IMR-90 (cell line): ENCODE measurements at regions not wholly inside any gene's neighbourhood (a gene's known extent, or its start where the extent isn't known, plus 50 kb on each side); places are given as distances from the start of the nearest gene placed in this dataset.

Source experiments
- ATAC-seq: fragments of 200-7000 bp; cut with Tn5 transposase; 2 replicates; pipeline ENCODE4 v1.9.1; 2020; ENCODE audit warnings: low read depth, mild to moderate bottlenecking, moderate library complexity
- BruUV-seq: library from RNA; stranded (reverse); fragments of 400-500 nt; replicated peaks from 2 replicates; lab custom pipeline; 2021; lab: Mats Ljungman, UMichigan
- CTCF ChIA-PET: fragments of 300-600 bp; formaldehyde crosslinking; extraction: SDS; loops from one replicate; lab custom pipeline; 2021; ENCODE audit warnings: antibody characterized with exemption; lab: Yijun Ruan, JAX
- POLR2A ChIA-PET: fragments of 300-600 bp; sonication (Branson Sonifier 250); formaldehyde crosslinking; loops from one replicate; lab custom pipeline; 2022; ENCODE audit warnings: antibody characterized with exemption; ENCODE audit not compliant: unreplicated experiment; lab: Charles Lee
- DNase-seq: peaks from one replicate; pipeline ENCODE4 v3.0.0; 2013
- H2AFZ ChIP-seq: replicated peaks from 2 replicates; pipeline ENCODE3; 2013; ENCODE audit warnings: low read length, mild to moderate bottlenecking; ENCODE audit not compliant: poor library complexity
- H2AK5ac ChIP-seq: 2 replicates; pipeline ENCODE4 v1.6.1; 2013; ENCODE audit warnings: low read depth, low read length, inconsistent platforms
- H2AK9ac ChIP-seq: replicated peaks from 2 replicates; pipeline ENCODE3; 2013; ENCODE audit warnings: mild to moderate bottlenecking, low read depth, low read length, moderate library complexity; ENCODE audit not compliant: poor library complexity
- H2BK120ac ChIP-seq: 2 replicates; pipeline ENCODE4 v1.6.1; 2013; ENCODE audit warnings: low read depth, low read length, inconsistent platforms
- H2BK15ac ChIP-seq: 3 replicates; pipeline ENCODE4 v1.6.1; 2013; ENCODE audit warnings: low read depth, low read length, inconsistent platforms
- H2BK20ac ChIP-seq: 2 replicates; pipeline ENCODE4 v1.6.1; 2013; ENCODE audit warnings: low read depth, mild to moderate bottlenecking, inconsistent platforms, low read length, moderate library complexity
- H2BK5ac ChIP-seq: 2 replicates; pipeline ENCODE4 v1.6.1; 2013; ENCODE audit warnings: mild to moderate bottlenecking, low read depth, low read length, inconsistent platforms; ENCODE audit not compliant: poor library complexity, severe bottlenecking
- H3K14ac ChIP-seq: replicated peaks from 2 replicates; pipeline ENCODE4 v1.6.1; 2013; ENCODE audit warnings: low read depth, low read length, inconsistent platforms
- H3K18ac ChIP-seq: 2 replicates; pipeline ENCODE4 v1.6.1; 2013; ENCODE audit warnings: low read depth, low read length, control low read depth
- H3K23ac ChIP-seq: 2 replicates; pipeline ENCODE4 v1.6.1; 2013; ENCODE audit warnings: low read depth, low read length, inconsistent platforms
- H3K27ac ChIP-seq: 2 replicates; pipeline ENCODE4 v1.5.1; 2013; ENCODE audit warnings: mild to moderate bottlenecking, control low read depth, low read length; ENCODE audit not compliant: insufficient read depth
- H3K27me3 ChIP-seq: 2 replicates; pipeline ENCODE4 v1.6.1; 2013; ENCODE audit warnings: low read length; ENCODE audit not compliant: control insufficient read depth, insufficient read depth
- H3K36me3 ChIP-seq: 2 replicates; pipeline ENCODE4 v1.6.1; 2013; ENCODE audit warnings: low read length, mixed read lengths; ENCODE audit not compliant: control insufficient read depth, insufficient read depth
- H3K4ac ChIP-seq: 2 replicates; pipeline ENCODE4 v1.6.1; 2013; ENCODE audit warnings: low read depth, low read length, inconsistent platforms
- H3K4me1 ChIP-seq: 2 replicates; pipeline ENCODE4 v1.6.1; 2013; ENCODE audit warnings: low read length, mixed read lengths; ENCODE audit not compliant: control insufficient read depth, insufficient read depth
- H3K4me2 ChIP-seq: 2 replicates; pipeline ENCODE4 v1.6.1; 2013; ENCODE audit warnings: low read depth, mild to moderate bottlenecking, control low read depth, low read length, moderate library complexity
- H3K4me3 ChIP-seq: 2 replicates; pipeline ENCODE4 v1.5.1; 2013; ENCODE audit warnings: low read depth, mild to moderate bottlenecking, control low read depth, low read length, moderate library complexity; ENCODE audit not compliant: insufficient read depth
- H3K56ac ChIP-seq: 2 replicates; pipeline ENCODE4 v1.6.1; 2013; ENCODE audit warnings: low read length, inconsistent platforms; ENCODE audit not compliant: insufficient read depth; ENCODE audit errors: extremely low read depth
- H3K79me1 ChIP-seq, 2 experiments: 2 replicates each; pipeline ENCODE4 v1.6.1; 2013; ENCODE audit warnings: low read length in 2 of 2, inconsistent platforms in 1 of 2, low read depth in 1 of 2
- H3K9ac ChIP-seq: 2 replicates; pipeline ENCODE4 v1.6.1; 2013; ENCODE audit warnings: low read depth, low read length, control low read depth
- H3K9me1 ChIP-seq: 2 replicates; pipeline ENCODE4 v1.6.1; 2013; ENCODE audit warnings: low read length, inconsistent platforms; ENCODE audit not compliant: insufficient read depth
- H3K9me3 ChIP-seq: 2 replicates; pipeline ENCODE4 v1.6.1; 2013; ENCODE audit warnings: low read length; ENCODE audit not compliant: control insufficient read depth, insufficient read depth
- H4K20me1 ChIP-seq: 2 replicates; pipeline ENCODE4 v1.6.1; 2013; ENCODE audit warnings: low read length, inconsistent platforms; ENCODE audit not compliant: insufficient read depth
- H4K5ac ChIP-seq: 2 replicates; pipeline ENCODE4 v1.6.1; 2013; ENCODE audit warnings: mild to moderate bottlenecking, low read depth, low read length, control low read depth
- H4K8ac ChIP-seq, 2 experiments: 2 replicates each; pipeline ENCODE4 v1.6.1; 2013; ENCODE audit warnings: low read depth in 2 of 2, low read length in 2 of 2, control low read depth in 1 of 2, inconsistent platforms in 1 of 2
- H4K91ac ChIP-seq: 2 replicates; pipeline ENCODE4 v1.6.1; 2013; ENCODE audit warnings: low read depth, low read length, inconsistent platforms; ENCODE audit not compliant: insufficient read depth
- CEBPB ChIP-seq: IDR thresholded peaks from 2 replicates; pipeline ENCODE4 v1.6.1; 2012; ENCODE audit warnings: low read depth, low read length, improper control_type of control experiment
- MAFK ChIP-seq: IDR thresholded peaks from 2 replicates; pipeline ENCODE4 v1.6.1; 2012; ENCODE audit warnings: low read depth, low read length, improper control_type of control experiment
- MAZ ChIP-seq: IDR thresholded peaks from 2 replicates; pipeline ENCODE4 v1.6.1; 2012; ENCODE audit warnings: low read depth, mild to moderate bottlenecking, low read length, improper control_type of control experiment, moderate library complexity, borderline replicate concordance
- POLR2A ChIP-seq: IDR thresholded peaks from 2 replicates; pipeline ENCODE4 v1.6.1; 2012; ENCODE audit warnings: mild to moderate bottlenecking, low read depth, low read length
- RFX5 ChIP-seq: IDR thresholded peaks from 2 replicates; pipeline ENCODE4 v1.8.0; 2012; ENCODE audit warnings: low read depth, mild to moderate bottlenecking, low read length, moderate library complexity
- SMC3 ChIP-seq: fragments of 150-350 bp; IDR thresholded peaks from 2 replicates; pipeline ENCODE4 v1.6.1; 2016; ENCODE audit warnings: low read depth, mild to moderate bottlenecking, antibody characterized with exemption, low read length, moderate library complexity
- USF2 ChIP-seq: fragments of 150-350 bp; IDR thresholded peaks from 2 replicates; pipeline ENCODE4 v1.6.1; 2017; ENCODE audit warnings: mild to moderate bottlenecking, antibody characterized with exemption, low read length, low read depth
- WGBS, 2 experiments: methylation state at CpG; one replicate each; pipeline versions ENCODE4 v1.1.5 to v1.1.7; 2013; ENCODE audit warnings: missing lambda C conversion rate in 2 of 2; ENCODE audit not compliant: insufficient read length in 1 of 2; ENCODE audit errors: extremely low coverage in 2 of 2; 5-methylcytosine and 5-hydroxymethylcytosine counted together
- dilution Hi-C: fragments of 300-500 bp; cut with HindIII; formaldehyde crosslinking; loops from one replicate; pipeline ENCODE4 v1.14.3; 2018; ENCODE audit warnings: low sequenced_read_pairs; ENCODE audit not compliant: unreplicated experiment
- in situ Hi-C: fragments of 300-500 bp; cut with MboI; formaldehyde crosslinking; loops from 3 replicates; pipeline ENCODE4 v1.14.3; 2019; ENCODE audit warnings: low sequenced_read_pairs, inconsistent platforms, mixed read lengths
- intact Hi-C: fragments of 100-400 bp; cut with micrococcal nuclease; formaldehyde crosslinking; loops from 2 replicates; pipeline ENCODE4 v1.10.0; 2022

- ATAC-seq (no peak), DNase-seq (no peak)
- no peak overlapping the region for H2BK20ac ChIP-seq
- H3K9me3 ChIP-seq: no peaks in the 10 kb centered on the region
- no peak overlapping the region for H3K18ac ChIP-seq
- peaks cover 16% of the 10 kb centered on the region for H3K27me3 ChIP-seq
- H2AK5ac ChIP-seq: no peak overlapping the region
- no peaks in the 10 kb centered on the region for H3K36me3 ChIP-seq
- H3K14ac ChIP-seq: no peak overlapping the region
- no peak overlapping the region for H3K4me3 ChIP-seq
- no peak overlapping the region for H3K4me2 ChIP-seq
- no peak overlapping the region for H4K5ac ChIP-seq
- H4K91ac ChIP-seq: no peak overlapping the region
- intact Hi-C loops (no loop called here), in situ Hi-C loops (no loop called here), dilution Hi-C loops (no loop called here)
- no peak overlapping the region for H3K9ac ChIP-seq
- ChIA-PET POLR2A (no interaction called here), CTCF (interaction anchor here (0.9 kb wide), 1 partner anchor 310 kb away, joined by 3 read pairs; no protein-coding TSS in a partner anchor)
- H3K4me1 ChIP-seq: no peaks in the 10 kb centered on the region; the same call in 1 of the 2 replicates
- H4K20me1 ChIP-seq: no peaks in the 10 kb centered on the region
- TF ChIP-seq CEBPB (no peak), MAZ (no peak), POLR2A (no peak), SMC3 (no peak), MAFK (no peak), RFX5 (no peak), USF2 (no peak)
- no peak overlapping the region for H2BK5ac ChIP-seq
- H3K27ac ChIP-seq: no peak overlapping the region
- WGBS, 2 experiments: no CpG with 5 or more reads among the region's 4 CpGs
- no peak overlapping the region for H2BK120ac ChIP-seq
- H3K4ac ChIP-seq: no peak overlapping the region
- no peak overlapping the region for H3K56ac ChIP-seq
- BruUV-seq: no TSS peak
- no peak overlapping the region for H4K8ac ChIP-seq
- H2AK9ac ChIP-seq: no peak overlapping the region
- H3K9me1 ChIP-seq: no peaks in the 10 kb centered on the region
- no peak overlapping the region for H2BK15ac ChIP-seq
- no peak overlapping the region for H2AFZ ChIP-seq
- no peaks in the 10 kb centered on the region for H3K79me1 ChIP-seq
- no peak overlapping the region for H3K23ac ChIP-seq
Measured at GRCh38 chr14:59133709-59134108, 54.8 kb upstream of the DAAM1 start.
